NCI-H1092 (cell line): ENCODE measurements at regions not wholly inside any gene's neighbourhood (a gene's known extent, or its start where the extent isn't known, plus 50 kb on each side); places are given as distances from the start of the nearest gene placed in this dataset.

Source experiments
- DNase-seq: peaks from one replicate; lab custom pipeline; 2025; lab: John Stamatoyannopoulos, UW

DNA sequence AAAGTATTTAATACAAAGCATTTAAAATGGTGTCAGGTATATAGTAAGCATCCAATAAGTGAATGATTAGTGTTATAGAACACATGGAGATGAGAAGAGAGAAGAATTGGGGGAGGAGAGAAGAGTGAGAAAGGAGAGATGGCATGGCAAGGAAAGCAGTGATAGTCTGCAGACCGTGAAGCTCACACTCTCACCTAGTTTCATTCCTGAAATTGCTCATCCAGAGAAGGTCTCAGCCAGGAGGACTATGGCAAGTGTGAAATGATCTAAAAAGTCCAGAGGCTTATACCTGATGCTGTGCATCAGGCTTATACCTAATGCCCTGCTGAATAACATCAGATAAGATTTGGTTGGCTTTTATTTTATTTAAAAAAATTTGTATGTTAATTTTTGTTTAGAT lies 351.6 kb upstream of the KLF12 start:
- DNase-seq = no peak

DNA sequence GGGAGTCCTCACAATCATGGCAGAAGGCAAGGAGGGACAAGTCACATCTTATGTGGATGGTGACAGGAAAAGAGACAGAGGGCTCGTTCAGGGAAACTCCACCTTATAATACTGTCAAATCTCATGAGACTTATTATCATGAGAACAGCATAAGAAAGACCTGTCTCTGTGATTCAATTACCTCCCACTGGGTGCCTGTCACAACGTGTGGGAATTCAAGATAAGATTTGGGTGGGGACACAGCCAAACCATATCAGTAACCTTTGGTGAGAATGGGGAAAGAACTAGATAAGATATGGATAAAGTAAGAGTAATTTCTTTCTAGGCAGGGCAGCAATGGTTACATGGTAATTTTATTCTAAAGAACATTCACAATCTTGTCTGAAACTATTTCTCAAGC lies 344.9 kb upstream of the KLF12 start:
- no peak for DNase-seq

DNA sequence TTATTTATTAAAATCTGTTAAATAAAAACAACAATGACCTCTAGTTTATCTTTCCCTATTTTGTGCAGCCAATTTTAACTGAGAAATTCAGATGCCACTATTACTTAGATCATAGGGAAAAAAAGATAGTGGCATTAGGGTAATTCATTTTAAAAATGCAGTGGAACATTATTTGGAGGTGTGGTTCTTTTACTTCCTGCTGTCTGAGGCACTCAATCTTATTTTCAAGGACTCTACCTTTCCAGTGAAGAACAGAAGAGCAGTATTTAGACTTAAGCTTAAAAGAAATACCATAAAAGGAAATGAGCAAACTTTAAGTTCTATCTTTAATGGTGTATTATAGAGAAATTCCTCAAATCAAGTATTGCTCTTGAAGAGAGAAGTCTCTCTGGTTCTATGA lies 342.6 kb upstream of the KLF12 start:
- DNase-seq = no peak

DNA sequence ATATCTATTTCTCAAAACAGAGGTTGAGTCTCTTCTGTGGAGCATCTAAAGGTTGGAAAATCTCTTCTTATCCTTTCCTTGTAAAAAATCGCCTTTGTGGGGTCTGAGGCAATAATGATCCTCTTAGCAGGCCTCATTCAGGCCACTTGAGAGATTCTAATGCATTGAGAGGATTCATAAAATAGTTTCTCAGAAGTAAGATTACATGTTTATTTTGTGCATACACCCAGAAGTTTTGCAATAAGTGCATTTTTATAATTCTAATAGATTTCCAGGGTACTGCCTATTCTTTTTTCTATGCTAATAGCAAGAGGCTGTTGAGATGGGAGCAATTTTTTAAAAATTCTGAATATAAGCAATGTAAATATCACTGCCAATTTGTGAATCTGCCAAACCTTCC lies 342.2 kb upstream of the KLF12 start:
- no peak for DNase-seq

DNA sequence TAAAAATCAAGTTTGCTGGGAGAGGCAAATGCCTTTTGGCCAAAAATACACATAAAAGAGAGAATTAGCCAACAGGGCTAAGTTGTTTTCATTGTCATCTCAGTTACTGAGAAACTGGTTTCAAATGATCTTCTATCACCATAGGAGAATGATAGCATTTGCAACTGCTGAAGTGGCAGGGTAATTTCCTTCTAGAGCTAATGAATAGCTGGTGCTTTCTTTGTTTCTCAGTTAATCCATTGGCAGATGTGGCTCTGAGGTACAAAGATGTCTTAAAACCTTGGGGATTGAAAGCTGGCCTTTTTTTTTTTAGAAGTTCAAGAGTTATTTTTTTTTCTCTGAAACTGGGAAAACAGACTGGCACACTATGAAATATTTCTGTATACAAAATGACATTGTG lies 332.7 kb upstream of the KLF12 start:
- no peak for DNase-seq

DNA sequence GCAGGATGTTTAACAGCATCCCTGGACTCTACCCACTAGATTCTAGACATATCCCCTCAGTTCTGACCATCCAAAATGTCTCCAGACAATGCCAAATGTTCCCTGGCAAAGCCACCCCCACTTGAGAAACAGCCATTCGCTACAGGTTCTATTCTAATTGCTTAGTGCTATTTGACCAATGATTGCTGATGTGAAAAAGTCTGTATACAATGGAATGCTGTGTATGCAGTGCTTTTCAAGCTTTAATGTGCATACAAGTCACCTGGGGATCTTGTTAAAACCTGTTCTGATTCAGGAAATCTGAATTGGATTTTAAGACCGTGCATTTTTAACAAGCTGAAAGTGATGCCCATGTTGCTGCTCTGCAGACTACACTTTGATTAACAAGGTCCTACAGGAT lies 331.8 kb upstream of the KLF12 start:
- DNase-seq = no peak

DNA sequence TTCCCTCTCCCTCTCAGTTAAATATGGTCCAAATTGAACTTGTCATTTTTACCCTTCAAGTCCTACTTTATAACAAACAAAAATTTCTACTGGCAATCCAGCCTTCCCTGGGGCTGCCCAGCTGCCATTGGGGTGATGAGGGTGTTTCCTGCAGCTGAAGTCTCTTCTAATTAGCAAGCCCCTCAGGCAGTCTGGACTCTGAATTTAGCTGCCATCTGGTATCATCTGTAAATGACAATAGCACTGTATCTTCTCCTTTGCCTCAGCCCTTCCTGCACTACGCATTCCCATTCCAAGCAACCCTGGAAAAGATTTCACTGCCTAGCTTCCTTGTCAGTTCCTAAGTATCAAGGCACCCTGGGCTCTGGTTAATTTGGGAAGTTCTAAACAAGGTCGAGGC lies 331.1 kb upstream of the KLF12 start:
- peak; percentile 40 for DNase-seq

DNA sequence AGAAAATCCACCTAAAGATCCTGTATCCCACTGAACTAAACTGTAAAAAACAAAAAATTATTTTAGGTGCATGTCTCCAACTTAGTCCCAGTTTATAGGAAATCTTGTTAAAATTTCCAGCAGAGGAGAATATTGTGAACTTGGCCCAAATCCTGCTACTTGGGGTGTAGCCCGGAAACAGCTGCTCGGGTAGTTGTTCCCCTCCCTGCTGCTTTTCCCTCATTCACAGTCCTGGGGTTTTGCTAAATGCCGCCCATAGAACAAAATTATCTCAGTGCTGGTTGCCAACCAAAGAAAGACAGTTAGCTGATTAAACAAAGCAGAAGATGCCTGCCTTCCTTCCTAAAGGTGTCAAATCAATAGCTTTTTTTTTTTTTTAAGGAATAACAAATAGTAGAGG lies 330.5 kb upstream of the KLF12 start:
- peak; percentile 50 for DNase-seq

DNA sequence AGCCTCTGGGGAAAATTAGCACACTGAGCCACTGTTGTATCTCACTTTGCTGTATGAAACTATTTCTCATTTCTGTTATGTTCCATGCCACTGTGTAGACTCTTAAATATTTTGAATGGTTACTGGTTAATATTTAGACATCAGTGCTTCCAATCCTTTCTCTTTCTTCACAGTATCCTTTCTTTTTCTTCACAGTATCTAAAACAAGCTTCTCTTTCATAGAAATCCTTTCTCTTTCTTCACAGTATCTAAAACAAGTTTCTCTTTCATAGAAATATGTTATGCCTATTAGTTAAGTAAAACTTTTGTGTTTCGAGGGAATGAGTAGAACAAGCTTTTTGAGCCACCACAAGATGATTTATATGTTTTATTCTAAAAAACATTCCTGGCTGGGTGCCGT lies 326.8 kb upstream of the KLF12 start:
- no peak for DNase-seq

DNA sequence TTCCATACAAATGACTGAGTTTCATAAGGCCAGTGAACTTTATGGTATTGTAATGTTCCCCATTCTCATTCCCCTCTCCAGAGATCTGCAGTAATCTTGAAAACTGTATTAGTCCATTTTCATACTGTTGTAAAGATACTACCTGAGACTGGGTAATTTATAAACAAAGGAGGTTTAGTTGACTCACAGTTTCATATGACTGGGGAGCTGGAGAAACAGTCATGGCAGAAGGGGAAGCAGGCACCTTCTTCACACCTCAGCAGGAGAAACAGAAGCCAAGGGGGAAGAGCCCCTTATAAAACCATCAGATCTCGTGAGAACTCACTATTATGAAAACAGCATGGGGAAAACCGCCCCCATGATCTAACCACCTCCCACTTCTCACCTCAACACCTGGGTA lies 318.7 kb upstream of the KLF12 start:
- DNase-seq = no peak

DNA sequence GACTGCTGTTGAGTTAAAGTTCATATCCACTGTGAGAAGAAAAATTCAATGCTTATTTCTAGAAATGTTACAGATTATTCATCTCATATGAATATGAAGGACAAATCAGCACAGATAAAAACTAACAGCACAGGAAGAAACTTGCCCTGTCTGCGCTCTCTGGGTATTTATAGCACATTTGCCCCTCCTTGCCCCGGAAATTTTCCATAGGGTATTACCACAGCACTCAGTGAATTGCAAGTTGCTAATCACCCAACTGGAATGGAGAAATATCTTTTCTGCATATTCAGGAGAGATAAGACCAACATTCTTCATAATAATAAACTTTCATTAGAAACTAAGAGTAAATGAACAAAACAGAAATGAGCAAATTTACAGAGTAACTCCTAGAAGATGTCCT lies 318.0 kb upstream of the KLF12 start:
- no peak for DNase-seq

DNA sequence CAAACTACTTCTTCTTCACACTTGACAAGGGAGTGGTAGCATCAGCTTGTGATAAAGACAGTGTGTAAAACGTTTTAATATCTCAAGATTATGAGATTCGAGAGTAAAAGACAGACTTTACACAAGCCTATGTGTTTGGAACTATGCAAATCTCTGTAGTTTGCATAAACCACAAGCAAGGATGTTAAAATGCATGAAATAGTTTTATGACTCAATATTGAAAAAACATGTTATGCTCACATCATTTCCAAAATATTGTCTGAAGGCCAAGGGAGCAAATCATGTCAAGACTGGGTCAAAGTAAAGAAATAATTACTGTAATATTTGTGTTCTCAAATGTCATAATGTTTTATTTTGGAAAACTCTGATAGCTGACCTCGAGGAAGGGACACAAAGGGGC lies 316.8 kb upstream of the KLF12 start:
- DNase-seq = no peak

DNA sequence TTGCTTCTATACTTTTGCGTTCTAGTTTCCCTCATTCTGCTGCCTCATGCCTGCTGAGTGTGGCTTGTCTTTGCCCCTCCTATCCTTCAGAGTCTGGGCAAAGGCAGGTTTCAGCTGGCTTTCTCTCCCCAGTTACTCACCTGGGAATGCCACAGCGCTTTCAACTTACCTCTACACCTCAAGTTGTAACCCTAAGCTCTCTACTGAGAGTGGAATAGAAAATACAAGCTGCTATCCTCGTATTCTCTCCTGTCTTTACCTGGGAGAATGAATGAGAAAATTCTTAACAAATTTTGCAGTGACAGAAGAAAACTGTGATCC lies 316.3 kb upstream of the KLF12 start:
- no peak for DNase-seq

DNA sequence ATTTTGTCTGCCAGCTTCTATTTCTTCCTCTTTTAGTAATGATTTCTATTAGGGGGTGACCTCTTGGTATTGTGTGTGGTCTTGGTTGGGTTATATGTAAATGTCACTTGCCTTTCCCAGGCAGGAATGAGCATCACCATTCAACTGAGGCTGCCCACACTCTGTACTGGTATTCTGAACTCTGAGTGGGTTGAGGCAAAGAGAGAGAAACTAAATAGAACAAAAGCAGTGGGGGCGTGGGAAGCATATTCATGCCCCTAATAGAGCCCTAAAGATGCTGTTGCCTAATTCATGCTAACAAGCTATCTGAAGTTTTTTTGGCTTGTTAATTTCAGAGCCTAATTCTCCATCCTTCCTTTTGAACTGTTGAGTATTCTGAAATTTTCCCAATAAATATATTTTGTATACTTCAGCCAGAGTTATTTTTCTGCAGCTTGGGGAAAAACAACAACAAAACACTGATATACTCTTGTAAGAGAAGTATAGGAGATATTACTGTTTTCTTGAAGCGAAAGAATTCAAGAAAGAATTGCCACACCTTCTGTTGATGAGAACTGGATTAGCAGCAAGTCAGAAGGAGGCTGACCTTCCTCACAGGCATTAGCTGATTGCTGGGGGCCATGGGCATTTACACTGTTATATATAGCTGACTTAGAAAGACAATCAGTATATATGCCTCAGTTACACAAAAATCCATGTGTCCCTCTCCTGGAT lies 315.8 kb upstream of the KLF12 start:
- no peak for DNase-seq

DNA sequence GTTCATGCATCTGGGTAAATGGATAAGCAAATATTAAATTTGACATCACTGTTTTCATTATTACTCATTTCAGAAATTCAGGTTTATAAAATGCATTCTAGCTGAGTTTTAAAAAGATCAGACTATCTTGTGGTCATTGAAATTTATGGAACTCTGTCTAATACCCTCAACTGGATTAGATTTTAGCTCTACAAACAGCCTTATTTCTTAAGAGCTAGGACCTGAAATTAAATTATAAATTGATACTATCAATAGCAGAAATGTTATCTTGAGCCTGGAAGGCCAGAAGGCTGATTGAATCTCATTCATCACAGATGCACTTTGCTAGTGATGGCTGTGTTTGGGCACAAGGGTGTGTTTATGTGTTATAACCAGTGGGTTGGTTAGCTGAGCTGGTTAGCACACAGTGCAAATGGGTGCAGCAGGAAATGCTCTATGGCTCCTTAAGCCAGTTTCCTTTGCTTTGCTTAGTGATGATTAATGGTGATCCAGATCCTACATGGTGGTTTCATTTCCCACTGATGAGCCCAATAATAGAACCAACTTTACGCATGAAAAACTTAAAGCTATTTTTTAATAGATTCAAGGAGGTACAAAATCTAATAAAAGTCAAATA lies 310.8 kb upstream of the KLF12 start:
- DNase-seq = no peak

DNA sequence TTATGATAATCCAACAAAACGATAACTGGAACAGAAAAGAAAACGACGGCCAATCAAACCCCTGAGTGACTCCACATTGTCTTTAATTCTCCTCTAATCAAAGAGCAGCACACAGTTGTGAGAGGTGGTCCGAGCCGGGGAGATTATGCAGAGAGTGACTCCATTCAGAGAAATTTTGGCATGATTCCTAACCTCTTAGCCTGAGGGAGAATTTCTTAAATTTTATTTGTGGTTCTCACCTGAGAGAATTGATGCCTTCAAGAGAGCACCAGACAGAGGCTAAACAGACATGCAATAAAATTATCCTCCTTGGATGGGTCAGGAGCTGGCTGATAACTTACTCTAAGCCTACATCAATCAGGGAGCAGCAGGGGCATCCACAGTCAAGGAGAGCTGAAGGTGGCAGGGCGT lies 310.0 kb upstream of the KLF12 start:
- no peak for DNase-seq

DNA sequence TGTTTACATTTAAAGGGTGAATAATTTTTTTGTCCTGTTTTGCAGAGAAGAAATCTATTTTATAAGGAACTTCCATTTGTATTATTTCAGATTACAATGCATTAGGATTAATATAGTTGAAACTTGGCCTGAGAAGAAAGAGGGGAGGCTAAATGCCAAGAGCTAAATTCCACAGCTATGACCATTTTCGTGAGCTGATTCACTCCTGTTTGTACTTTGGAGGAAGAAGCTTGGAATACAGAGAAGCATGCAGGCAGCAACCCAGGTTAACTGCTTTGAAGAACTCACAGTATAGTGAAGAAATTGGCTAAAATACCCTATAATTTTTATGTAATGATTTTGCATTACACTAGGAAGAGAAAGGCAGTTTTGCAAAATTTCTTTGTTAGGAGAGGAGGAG lies 309.4 kb upstream of the KLF12 start:
- DNase-seq = no peak

DNA sequence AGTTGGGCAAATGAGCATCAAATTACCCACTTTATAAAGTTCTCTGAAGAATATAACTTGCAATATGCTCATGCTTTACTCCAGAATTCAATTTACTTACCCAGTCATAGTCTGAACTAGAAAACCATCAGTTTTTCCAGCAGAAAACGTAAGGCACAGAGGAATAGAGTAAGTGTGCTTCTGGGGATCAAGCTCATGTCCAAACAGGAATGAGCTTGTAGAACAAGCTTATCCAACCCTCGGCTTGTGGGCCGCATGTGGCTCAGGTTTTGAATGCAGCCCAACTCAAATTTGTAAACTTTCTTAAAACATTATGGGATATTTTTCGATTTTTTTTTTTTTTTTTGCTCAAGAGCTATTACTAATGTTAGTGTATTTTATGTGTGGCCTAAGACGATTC lies 308.5 kb upstream of the KLF12 start:
- no peak for DNase-seq

DNA sequence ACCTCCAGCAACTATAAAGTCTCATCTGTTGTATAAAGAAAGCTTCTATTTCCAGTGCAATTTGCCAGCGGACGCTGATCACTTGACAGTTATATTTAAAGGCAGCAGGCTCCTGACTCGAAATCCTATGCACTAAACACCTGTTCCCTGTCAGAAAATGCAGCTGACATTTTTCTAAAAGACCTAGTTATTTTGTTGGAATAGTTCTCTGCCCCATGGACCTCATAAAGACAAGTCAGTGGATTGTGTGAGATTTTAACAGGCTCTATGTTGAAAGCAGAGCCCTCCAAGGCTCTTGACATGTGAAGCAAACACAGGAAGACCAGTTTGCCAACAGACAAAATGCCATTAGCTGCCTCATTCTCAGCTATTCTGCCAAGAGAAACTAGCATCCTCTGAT lies 304.7 kb upstream of the KLF12 start:
- DNase-seq = peak; percentile 50

DNA sequence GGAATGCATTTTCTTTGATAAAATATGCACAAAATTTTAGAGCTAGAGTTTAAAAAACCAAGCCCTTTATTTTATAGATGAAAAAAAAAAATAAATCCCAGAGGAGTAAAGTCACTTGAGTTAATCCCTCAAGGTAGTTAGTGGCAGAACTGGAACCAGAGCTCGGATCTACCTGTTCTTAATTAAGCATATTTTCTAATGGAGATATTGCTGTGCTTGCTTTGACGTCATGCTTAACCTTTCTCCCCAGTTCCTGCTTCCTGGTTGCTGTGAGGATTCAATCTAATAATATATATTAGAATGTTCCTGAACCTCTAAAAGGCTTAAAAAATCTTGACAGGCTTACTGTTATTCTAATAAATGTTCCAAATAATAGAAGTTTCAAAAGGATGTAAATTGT lies 300.6 kb upstream of the KLF12 start:
- no peak for DNase-seq

DNA sequence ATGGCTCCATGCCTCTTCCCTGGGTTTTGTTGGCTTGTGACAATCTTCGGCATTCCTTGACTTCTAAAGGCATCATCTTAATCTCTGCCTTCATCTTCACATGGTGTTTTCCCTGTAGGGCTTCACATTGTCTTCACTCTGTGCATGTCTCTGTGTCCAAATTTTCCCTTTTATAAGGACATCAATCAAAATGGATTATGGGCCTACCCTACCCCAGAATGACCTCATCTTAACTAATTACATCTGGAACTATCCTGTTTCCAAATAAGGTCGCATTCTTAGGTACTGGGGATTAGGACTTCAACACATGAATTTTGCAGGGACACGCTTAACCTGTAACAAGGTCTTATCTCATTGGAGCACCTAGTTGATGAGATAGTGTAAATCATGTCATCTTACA lies 290.3 kb upstream of the KLF12 start:
- DNase-seq = no peak

DNA sequence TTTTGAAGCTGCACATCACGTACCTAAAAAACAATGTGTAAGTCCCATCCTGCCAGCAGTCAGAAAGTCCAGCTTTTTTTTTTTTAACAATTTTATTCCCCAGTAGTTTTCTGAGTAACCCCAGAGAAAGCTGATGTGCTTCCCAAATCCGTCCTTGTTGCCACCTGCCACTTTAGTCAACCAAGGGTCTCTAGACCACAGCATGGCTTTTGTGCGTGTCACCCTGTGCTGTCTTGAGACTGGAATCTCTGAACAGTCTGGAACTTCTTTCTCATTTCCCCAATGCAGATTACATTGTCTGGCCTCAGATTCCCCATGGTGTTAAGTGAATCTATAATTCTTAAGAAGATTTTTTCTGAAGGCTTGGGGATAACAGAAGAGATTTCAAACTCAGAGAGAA lies 289.2 kb upstream of the KLF12 start:
- no peak for DNase-seq

DNA sequence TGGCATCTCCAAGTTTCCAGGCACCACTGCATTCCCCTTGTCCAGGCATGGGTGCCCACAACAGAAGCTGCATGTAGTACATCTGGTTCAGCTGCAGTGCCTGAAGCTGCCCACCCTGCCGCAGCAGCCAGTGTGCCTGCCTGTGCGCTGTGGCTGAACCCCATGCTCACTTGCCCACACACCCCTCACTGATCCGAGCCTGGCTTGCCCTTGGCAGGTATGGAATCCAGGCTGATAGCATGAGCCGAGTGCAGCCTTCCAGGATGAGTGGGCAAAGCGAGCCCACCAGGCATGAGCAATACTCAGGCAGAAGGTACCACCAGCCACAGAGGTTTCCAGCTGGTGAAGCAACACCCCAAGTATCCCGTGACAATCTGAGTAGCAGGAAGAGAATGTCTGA lies 280.3 kb upstream of the KLF12 start:
- no peak for DNase-seq

DNA sequence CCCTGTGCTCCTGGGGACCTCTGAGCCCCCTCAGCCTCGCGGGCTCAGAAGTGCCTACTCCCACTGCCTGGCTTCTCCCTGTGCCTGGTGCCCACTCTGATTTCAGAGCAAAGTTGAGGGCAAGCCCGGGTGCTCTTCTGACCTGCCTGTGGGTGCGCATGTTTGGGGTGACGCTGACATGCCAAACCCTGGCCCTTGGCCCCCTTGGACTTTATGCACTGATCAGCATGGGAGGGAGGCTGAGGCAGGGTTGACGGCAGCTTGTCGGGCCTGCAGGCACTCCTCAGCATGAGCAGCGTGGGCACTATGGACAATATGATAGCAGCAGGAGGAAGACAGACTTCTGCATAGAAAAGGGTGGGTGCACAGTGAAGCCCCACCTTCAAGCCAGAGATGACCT lies 279.3 kb upstream of the KLF12 start:
- no peak for DNase-seq

DNA sequence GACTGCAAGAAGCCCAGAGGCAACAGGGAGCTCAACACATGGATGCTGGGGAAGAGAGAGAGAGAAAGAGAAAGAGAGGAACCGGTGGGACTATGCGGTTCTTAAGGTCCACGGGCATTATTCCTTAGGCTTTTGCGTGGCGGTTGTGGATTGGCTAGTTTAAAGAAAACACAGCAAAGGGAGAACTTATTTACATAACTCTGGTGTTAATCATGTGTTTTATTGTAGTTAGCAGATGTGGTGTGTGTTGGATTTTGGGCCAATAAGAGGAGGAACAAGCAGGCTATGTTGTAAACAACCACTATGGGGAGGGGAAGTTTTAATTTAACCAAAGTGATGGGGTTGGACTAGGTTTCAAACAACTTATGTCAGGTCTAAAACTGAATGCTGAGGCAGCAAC lies 275.3 kb upstream of the KLF12 start:
- DNase-seq = no peak
